GM18858 (cell line): ENCODE measurements at regions not wholly inside any gene's neighbourhood (a gene's known extent, or its start where the extent isn't known, plus 50 kb on each side); places are given as distances from the start of the nearest gene placed in this dataset.

Source experiments
- ATAC-seq: cut with Tn5 transposase; IDR thresholded peaks from one replicate; pipeline ENCODE4 v1.9.1; 2021; ENCODE audit not compliant: unreplicated experiment

DNA sequence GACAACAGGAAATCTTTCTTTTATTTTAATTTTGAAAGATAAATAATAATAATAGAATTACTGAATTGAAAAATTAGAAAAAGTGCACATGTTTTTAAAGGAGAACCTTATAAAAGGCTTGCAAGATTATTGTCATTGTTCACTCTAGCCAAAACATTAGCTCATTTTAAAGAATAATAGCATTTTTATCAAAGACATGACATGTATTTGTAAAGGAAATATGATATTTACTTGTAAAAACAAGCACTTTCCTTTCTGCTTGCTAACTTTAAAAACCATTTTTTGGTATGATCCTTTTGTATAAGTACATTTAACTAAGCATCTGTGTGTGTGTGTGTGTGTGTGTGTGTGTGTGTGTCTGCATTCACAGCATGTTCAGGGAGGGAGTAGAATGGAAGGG, 156.3 kb upstream of the C1orf87 start:
- no peak for ATAC-seq

DNA sequence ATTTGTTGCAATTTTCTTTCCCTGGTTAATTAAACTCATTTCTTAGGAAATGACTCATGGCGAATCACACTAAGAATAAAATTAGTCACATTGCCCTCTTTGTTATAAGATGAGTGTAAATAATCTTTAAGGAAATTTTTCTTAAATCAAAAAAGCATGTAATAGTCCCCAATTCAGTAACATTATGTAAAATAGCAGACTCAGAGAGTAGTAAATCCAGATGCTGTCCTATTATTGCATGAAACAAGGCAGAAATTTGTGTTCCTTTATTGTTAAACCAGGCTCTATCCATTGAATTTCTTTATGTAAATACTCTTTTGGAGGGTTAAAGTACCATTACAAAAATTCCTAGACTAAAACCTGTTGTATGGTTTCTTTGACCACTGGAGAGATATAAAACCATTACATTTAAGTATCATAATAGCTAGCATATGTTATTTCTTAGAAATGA, 154.5 kb upstream of the C1orf87 start:
- no peak for ATAC-seq

DNA sequence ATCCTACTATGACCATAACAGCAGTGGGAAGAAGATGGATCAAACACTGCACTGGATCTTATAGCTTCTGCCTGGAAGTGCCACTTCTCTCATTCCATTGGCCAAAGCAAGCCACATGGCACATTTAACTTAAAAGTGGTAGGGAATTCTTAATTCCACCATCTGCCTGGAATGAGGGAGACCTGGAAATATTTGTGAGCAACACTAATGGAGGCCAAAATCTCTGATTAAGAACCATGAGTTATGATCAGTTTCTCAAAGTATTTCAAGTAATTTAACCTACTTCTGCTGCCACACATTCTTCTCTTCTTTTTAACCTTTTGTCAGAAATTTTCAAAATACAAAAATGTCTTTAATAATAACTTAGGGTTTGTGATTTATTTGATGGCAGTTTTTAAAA, 154.0 kb upstream of the C1orf87 start:
- ATAC-seq = no peak

DNA sequence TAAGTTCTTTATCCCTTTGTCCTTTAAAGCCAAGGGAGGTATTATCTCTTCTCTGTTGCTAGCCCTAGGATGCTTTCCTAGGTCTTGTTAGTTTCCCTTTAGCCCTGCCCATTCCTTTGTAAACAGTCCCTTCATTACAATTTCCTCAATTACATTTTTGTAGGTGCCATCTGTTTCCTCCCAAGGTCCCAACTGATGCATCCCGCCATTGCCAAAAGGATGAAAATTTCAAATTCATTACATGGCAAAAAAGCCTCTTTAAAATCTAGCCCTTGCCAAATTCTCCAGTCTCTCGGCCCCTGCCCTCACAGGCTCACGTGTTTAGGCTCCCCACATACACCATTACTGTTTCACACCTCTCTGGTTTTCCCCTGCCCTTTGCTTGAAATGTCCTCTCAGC, 151.9 kb upstream of the C1orf87 start:
- ATAC-seq = no peak

DNA sequence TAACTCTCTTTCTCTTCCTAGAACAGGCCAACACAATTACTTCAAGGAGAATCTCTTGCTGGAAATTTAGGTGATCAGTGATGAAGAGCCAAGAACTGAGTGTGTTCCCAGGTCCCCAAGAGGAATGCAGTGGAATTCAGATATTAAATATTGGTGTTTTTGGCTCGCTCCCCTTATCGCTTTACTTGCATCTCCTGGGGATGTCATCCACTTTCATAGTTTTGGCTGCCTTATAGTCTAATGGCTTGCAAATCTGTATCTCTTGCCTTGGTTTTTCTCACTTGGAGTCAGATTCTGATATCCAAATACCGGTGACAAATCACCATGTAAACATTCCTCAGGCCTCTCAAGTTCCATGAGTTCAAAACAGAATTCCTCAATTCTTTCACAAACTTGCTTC, 151.0 kb upstream of the C1orf87 start:
- ATAC-seq = no peak

DNA sequence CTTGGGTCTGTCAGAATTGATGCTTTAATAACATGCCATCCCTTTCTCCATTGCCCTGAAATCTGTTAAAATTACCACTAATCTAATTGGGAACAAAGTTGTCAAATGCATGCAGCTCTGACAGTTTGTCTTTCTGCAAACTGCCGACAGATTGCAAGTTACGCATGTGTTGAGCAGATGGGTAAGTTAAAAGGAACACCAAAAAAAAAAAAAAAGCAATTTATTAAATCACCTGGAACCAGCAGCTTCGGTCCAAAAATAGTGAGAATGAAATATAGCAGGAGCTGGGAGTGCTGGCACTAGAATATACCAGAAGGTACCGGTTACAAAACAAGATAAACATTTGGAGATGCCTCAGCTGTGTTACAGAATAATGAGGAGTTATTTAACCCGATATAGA, 149.6 kb upstream of the C1orf87 start:
- ATAC-seq = no peak

DNA sequence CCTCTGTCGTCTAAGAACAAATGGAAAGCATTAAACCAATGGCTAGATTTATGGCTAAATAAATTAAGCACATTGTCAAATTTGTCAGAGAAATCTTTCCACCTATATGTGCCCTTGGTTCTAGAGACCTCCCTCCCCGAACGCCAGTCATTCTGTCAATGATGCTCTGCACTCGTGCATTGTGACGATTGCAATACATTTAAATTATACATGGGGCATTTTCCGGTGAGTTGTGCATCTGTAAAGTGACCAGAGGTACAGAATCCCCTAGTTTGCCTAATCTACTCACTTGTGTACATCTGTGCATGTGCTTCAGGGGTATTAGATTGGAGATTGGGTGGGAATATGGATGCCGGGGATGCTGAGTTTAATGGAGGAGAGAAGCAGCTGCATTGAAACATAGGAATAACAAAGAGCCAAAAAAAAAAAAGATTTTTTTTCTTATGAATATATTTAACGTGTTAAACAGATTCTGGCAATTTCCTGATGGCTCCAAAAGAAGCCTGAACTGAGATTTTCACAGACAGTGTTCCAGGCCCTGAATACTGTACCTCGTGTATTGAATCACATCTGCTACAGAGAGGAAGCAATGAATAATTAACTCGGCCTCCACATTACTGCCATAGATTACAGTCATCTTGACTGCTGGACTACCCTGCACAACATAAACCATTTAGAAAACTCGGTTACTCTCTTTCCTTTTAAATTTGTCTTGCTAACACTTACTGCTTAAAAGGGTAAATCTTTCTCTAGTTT, 149.0 kb upstream of the C1orf87 start:
- no peak for ATAC-seq

DNA sequence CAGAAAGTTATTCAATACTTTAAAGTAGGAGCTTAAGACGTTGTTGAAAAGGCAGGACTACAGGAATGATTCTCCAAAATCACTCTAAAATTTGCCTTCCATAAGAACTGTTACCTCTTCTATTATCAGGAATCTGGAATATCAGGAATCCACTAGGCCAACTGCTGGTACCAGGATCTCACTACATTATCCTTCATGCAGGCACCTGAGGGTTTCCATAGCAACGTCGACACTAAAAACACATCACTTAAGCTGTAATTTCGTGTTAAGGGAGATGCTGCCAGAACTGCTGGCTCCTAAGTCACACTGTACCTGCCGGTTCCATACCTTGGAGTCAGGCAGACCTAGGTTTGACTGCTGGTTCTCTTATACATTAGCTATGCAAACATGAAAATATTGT, 139.7 kb upstream of the C1orf87 start:
- no peak for ATAC-seq

DNA sequence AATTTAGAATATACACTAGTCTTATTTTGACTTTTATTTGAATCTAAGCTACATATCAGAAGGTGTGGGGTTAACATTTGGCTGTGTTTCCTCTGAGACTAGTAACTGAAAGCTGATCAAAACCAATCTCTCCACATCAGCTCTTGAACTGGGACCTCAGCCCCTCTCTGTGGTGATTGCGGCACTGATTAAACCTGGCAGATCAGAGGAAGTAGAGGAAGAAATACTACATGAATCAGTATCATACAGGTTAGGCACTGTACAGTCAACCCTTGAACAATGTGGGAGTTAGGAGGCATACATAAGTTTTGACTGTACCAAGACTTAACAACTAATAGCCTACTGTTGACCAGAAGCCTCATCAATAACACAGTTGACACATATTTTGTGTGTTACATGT, 122.5 kb upstream of the C1orf87 start:
- ATAC-seq = no peak

DNA sequence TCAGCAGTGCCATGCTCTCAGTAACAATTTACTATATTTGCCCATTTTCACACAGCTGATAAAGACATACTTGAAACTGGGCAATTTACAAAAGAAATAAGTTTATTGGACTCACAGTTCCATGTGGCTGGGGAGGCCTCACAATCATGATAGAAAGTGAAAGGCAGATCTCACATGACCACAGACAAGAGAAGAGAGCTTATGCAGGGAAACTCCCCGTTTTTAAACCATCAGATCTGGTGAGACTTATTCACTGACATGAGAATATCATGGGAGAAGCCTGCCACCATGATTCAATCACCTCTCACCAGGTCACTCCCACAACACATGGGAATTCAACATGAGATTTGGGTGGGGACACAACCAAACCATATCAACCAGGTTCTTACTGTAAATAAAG, 112.1 kb upstream of the C1orf87 start:
- ATAC-seq = no peak

DNA sequence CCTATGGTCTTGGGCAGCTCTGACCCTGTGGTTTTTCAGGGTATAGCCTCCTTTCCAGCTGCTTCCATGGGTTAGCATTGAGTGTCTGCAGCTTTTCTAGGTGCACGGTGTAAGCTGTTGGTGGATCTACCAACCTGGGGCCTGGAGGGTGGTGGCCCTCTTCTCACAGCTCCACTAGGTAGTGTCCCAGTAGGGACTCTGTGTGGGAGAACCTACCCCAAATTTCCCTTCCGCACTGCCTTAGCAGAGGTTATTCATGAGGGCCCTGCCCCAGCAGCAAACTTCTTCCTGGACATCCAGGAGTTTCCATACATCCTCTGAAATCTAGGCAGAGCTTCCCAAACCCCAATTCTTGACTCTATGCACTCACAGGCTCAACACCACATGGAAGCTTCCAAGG, 111.0 kb upstream of the C1orf87 start:
- ATAC-seq = no peak

DNA sequence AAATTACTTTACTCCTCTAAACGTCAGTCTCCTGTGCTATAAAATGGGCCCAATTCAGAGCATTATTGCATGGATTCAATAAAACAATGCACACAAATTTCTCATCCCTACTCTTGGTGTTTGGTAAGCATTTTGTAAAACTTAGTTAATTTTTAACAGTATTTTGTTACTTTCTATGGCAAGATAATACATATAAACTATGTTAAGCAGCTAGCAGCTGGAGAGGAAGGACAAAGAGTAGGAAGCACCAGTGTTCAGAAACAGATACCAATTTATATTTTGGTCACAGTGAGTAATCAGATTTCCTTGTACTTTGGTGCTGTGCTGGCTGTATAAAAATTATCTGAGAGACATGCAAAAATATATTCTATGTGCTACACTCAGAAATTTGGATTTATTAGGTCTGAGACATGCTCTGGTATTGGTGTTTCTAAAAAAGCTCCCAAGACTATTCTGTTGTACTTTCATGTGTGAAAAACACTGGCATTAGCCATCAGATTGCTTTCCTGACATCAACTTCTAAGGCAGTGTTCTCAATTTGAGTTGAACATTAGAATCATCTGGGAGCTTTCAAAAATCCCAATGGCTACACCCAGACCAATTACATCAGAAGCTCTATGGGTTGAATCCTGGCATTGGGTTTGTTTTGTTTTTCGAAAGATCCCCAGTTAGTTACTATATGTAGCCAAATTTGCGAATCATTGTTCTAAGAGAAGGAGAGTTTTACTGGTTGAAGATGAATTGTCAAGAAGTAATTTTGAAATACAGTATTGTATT, 100.3 kb upstream of the C1orf87 start:
- ATAC-seq = no peak

DNA sequence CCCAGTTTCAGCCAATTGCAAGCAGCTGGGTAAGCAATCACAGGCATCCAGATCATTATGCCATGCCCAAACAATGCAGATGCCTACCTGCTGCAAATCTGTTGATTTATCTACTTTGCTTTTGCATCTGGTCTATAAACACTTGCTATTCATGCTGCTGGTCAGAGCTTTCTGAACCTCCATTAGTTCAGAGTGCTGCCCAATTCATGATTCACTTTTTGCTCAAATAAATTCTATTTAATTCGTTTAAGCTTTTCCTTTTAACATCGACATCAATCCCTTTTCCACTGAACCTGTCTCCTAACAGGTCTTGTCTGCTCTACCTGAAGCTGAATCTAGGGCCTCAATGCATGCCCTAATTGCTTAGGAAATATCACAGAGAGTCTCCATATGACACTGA, 99.4 kb upstream of the C1orf87 start:
- no peak for ATAC-seq

DNA sequence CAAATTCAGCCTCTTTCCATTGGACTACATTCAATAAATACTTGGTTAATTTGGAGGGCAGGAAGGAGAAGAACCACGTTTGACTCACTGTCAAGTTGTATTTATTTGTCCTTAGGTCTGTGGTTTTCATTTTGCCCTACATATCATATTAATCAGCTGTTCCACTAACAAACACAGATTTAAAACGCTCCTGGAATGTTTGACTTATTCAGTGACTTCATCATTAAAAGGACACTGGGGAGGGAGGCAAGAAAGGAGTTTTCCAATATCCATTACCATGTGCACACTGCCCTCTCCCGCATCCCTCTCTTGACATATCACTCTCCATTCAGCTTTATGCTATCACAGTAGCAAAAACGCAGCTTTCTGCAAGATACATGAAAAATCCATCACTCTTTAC, 98.2 kb upstream of the C1orf87 start:
- no peak for ATAC-seq

DNA sequence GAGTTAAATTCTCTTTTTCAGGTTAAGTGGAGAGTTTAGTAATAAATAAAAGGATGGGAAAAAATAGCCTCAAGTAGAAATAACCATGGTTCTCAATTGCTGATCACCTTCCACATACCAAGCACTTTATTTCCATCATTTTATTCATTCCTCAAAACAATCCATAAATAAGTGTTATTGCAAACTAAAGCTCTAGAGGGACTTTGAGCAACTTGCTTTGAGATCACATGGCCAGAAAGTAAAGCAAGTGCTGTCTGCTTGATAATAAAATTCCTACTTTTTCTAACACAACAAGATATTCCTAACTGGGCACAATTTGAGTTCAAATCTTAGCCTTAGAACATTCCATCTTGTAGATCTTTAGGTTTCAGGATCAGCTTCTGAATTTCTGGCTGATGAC, 97.1 kb upstream of the C1orf87 start:
- ATAC-seq = no peak

DNA sequence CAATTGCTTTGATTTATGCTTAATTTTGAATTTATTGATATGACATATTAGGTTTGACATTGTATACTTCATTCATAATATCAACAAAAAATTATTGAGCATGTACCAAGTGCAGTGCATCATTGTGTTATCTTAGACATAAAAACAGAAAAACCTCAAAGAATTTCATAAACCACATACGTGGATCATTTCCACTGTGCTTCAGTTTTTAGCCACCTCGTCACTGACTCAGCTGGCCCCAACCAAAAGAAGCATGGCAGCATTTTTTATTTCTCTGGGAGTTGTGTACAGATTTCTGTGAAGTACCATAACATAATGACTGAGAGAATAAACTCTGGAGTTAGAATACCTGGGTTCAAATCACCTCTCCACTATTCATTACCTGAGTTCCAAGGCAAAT, 95.6 kb upstream of the C1orf87 start:
- ATAC-seq = no peak

DNA sequence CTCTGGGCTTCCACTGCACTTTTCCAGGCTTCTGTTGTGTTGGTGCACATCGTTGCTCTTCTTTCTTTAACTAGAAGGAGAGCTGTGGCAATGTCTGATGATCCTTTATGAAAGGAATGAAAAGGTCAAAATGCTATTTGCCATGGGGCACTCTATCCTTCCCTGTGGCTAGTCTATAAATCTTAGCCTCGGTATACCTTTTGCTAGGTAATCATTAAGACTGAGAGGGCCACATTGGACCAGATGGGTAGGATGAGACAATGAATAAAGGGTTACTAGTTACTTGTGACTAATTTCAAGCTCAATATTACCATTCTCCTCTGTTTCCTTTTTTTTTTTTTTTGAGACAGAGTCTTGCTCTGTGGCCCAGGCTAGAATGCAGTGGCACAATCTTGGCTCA, 89.4 kb upstream of the C1orf87 start:
- ATAC-seq = no peak

DNA sequence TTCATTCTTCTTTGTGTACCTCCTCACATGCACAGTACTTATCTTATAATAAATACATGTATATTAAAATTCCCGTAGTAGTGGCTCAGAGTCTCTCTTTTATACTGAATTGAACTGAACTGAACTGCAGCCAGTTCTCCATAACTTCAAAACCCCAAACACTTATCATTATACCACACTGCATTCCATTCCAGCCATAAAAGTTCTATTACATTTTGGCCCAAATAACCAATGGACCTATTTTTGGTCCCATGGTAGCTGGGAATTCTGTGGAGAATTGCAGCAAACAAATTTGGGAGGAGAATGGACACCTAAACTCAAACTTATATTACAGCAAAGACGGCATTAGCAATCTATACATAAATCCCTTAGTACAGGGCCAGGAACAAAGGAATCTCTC, 86.6 kb upstream of the C1orf87 start:
- no peak for ATAC-seq

DNA sequence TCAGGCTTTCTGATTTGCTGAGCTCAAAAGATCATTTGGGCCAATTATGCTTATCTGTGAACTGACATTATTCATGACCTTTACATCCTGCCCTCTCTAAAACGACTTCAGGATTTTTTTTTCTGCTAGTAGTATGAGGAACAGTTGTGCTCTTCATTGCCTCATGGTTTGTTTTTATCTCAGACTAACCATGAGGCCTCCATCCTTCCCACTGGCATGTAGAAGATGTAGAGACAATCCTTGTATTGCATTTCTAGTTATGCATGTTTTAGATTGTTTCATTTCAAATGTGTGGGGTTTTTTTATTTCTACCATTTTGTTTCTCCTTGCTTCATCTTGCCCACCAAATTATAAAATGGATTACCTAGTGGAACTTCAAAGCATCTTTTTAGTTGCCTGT, 82.8 kb upstream of the C1orf87 start:
- no peak for ATAC-seq

DNA sequence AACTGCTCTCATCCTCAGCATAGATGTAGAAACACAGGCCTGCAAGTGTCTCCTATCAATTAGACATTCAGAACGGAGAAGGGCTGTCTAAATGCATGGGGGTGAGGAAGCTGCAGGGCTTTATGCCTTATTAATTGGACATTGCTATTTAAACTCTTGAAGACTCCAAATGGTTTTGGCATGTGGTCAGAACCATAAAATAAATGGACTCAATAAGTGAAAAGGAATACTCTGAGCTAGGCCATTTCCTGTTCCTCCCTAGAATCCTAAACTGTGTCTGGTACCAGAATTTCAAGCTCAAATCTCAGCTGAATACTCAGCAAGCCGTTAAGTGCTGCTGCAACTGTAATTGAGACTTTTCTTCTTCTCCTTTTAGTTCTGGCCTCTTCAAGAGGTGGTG, 80.4 kb upstream of the C1orf87 start:
- no peak for ATAC-seq

DNA sequence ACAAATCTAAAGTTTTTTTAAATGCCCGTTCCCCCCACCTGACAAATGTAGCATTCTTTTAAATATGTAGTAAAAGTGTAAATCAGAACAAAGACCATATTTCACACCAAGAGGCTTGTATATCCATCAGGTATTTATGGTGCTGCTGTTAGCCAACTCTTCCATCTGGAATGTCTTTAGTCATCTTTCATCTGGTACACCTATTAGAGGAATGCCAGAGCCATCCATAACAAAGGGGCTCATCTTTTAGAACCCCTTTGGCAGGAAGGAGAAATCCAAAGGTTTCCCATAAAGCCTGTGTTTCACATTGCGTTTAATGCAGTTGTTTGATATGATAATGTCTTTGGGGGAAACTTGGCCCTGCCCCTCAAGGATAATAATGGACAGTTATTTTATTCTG, 79.3 kb upstream of the C1orf87 start:
- ATAC-seq = no peak

DNA sequence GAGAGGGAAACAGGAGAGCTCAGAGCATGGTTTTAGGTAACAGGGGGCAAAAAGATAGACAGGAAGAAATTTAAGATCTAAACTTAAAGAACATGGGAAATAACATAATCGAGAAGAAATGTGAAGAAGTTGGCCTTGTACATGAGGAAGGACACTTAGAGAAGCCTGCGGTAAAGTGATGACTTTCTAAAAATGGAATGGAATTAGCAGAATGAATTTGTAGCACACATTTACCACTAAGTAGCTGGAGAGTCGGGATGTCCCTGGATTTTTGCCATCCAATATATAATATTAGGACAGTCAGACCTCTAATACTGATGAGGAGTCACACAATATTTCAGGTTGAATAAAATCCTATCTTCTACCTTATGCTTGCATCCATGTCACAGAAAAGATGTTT, 77.7 kb upstream of the C1orf87 start:
- no peak for ATAC-seq

DNA sequence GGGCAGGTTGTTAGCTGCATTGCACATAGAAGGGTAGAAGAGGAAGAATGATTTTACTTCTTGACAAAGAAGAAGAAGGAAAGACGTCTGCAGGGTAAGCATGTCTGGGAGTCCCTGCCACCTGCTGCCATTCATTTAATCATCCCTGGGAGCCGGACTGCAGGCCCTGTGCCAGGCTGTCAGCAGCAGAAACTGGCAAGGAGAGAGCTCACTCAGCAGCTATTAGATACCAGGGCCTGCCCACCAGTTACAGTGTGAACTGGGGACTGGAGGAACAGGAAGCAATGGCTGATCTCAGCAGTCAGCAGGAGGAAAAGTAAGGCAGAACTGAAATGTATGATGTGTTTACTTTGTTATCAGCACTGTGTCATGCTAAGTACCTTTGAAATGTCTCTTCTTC, 75.7 kb upstream of the C1orf87 start:
- ATAC-seq = no peak
